Aorta (tissue), 5 donors: ENCODE measurements at regions not wholly inside any gene's neighbourhood (a gene's known extent, or its start where the extent isn't known, plus 50 kb on each side); places are given as distances from the start of the nearest gene placed in this dataset.
"Not testable (repeated sequence)": the region's sequence is repeated elsewhere in the genome, so short reads cannot be mapped to it uniquely, and the experiment has no call there.

ENCODE experiments used
- ATAC-seq: fragments of 200-7000 bp; cut with Tn5 transposase; one replicate; pipeline ENCODE4 v1.9.1; 2022; ENCODE audit warnings: moderate library complexity; ENCODE audit not compliant: low FRiP score
- DNase-seq, 2 donors: peaks; one replicate each; pipeline ENCODE4 v3.0.0-alpha.2; 2020
- H3K27ac ChIP-seq, 2 donors: one replicate each; pipeline ENCODE4 v1.5.1; 2013; ENCODE audit warnings: low read length in 2 of 2, mild to moderate bottlenecking in 2 of 2, moderate library complexity in 2 of 2, control low read depth in 1 of 2, inconsistent platforms in 1 of 2, low read depth in 1 of 2
- H3K27me3 ChIP-seq, 2 donors: one replicate each; pipeline ENCODE4 v1.6.1; 2013; ENCODE audit warnings: control low read depth in 1 of 2, low read length in 1 of 2, mild to moderate bottlenecking in 1 of 2, moderate library complexity in 1 of 2; ENCODE audit not compliant: insufficient read depth in 2 of 2, control insufficient read depth in 1 of 2
- H3K36me3 ChIP-seq, 2 donors: one replicate each; pipeline ENCODE4 v1.6.1; 2013; ENCODE audit warnings: control low read depth in 1 of 2, low read length in 1 of 2, mild to moderate bottlenecking in 1 of 2; ENCODE audit not compliant: insufficient read depth in 2 of 2, control insufficient read depth in 1 of 2
- H3K4me1 ChIP-seq, 2 donors: one replicate each; pipeline ENCODE4 v1.6.1; 2013; ENCODE audit warnings: low read length in 2 of 2, control low read depth in 1 of 2, mild to moderate bottlenecking in 1 of 2, moderate library complexity in 1 of 2; ENCODE audit not compliant: insufficient read depth in 2 of 2, control insufficient read depth in 1 of 2
- H3K4me3 ChIP-seq, 2 donors: one replicate each; pipeline ENCODE4 v1.5.1; 2013; ENCODE audit warnings: low read length in 2 of 2, control low read depth in 1 of 2, mild to moderate bottlenecking in 1 of 2
- H3K9me3 ChIP-seq: one replicate; pipeline ENCODE4 v1.6.1; 2013; ENCODE audit warnings: mild to moderate bottlenecking, low read length; ENCODE audit not compliant: control insufficient read depth
- WGBS, 2 donors: extraction: QIAGEN DNeasy Blood & Tissue Kit; methylation state at CpG; one replicate each; pipeline ENCODE4 v1.1.7; 2013; 5-methylcytosine and 5-hydroxymethylcytosine counted together
- intact Hi-C, 2 donors: fragments of 100-400 bp; cut with DNase I; formaldehyde crosslinking; loops; one replicate each; pipeline versions ENCODE4 v1.14.2 to v1.15.0; 2022
- donor health status: healthy with polysubstance abuse.
- donor health status: Bipolar disorder and iron deficiency.
- donor health status: DM: no; HTN: no; CAD: no.
- donor health status: DM: no; HTN: no; CAD: no.
- donor health status: DM: yes; HTN: yes; CAD: no.

DNA sequence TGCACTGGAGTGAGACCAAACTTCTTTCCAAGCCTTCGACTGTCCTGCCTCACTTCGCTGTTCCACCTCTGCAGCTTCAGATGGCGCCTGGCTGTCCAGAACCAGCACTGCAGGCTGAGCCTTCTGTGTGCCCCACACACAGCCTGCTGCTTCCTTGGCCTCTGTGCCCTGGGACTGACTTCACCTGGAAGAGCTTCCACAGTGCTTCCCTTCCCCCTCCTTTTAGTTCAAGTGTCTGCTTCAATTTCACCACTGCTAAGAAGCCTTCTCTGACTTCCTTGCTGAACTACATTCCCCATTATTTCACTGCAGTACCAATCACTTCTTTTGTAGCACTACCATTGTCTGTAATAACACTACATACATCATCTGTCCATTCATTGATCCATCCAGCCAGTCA, 315.1 kb upstream of the CHRNA7 start:
- H3K27ac ChIP-seq, H3K27me3 ChIP-seq, DNase-seq, H3K4me3 ChIP-seq, ATAC-seq, H3K4me1 ChIP-seq, H3K36me3 ChIP-seq, intact Hi-C loops, H3K9me3 ChIP-seq: not testable (repeated sequence)
- WGBS, 2 donors: 42% methylated on average over 2 of the region's 3 CpGs; no CpG with 5 or more reads in 1 of the 2 donors

DNA sequence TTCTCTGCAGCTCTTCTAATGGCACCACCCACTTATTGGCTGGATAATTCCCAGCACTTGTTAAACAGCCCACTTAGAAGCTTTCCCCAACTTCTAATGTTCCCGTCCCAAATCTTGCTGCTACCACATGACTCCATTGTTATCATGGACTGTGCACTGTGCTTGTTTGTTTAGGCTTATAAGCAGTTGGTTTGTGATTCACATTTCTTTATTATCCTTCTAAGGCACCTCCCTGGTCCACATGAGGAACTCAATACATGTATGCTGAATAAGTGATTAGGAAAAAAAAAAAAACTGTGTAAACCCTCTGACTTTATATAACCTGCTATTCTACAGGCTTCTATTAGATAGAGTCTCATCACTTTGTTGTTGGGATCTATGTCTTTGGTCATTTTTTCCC, 311.7 kb upstream of the CHRNA7 start:
- H3K27me3 ChIP-seq, DNase-seq, H3K4me1 ChIP-seq, H3K36me3 ChIP-seq, H3K4me3 ChIP-seq, H3K27ac ChIP-seq, ATAC-seq, intact Hi-C loops, H3K9me3 ChIP-seq: not testable (repeated sequence)
- 59% methylated on average over 1 of the region's 1 CpG; no CpG with 5 or more reads in 1 of the 2 donors for WGBS, 2 donors

DNA sequence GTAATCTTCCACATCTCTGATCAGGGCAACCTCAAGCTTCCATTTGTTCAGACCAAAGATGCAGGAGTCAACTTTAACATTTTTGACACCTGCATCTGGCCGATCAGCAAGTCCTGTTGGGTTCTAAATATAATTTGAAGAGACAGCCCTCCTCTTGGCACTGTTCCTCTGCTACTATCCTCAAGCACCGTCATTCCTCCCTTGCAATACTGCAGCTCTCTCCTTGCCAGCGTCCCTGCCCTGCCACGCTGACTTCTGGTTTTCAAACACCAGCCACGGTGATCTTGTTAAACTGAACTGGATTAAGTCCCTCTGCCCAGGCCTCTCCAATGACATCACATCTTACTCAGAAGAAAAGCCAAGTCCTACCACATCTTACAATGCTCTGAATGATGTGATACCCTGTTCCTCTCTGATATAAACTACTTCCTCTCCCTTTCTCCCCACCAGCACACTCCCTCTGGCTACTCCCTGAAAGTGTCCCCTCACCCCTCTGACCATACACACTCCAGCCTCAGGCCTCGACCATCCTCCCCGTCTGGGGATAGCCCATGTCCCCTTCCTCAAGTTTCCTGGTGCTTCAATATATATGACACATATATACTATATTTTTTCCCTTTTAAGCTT, 310.8 kb upstream of the CHRNA7 start:
- DNase-seq, H3K36me3 ChIP-seq, ATAC-seq, H3K4me3 ChIP-seq, H3K4me1 ChIP-seq, intact Hi-C loops, H3K9me3 ChIP-seq, H3K27me3 ChIP-seq, H3K27ac ChIP-seq: not testable (repeated sequence)
- 39 to 46% methylated on average over 6 to 7 of the region's 7 CpGs for WGBS, 2 donors

DNA sequence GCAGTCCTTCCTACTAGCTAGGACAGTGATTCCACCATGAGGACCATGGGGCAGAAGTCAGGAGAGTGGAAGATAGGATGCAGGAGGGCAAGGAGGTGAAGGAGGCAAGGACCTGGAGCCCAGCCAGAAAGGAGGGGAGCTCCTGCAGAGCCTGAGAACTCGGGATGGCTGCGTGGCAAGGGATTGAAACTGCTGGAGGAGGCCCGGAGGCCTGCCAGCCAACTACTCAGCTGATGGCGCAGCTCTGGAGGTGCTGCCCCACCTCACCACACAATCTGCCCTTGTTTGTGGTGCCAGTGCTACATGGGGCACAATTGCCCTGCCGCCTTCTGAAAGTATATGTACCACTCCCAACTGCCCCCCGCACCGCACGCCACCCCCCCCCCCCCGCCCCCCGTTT, 307.3 kb upstream of the CHRNA7 start:
- H3K4me3 ChIP-seq, DNase-seq, H3K36me3 ChIP-seq, H3K9me3 ChIP-seq, intact Hi-C loops, H3K27ac ChIP-seq, H3K4me1 ChIP-seq, H3K27me3 ChIP-seq, ATAC-seq: not testable (repeated sequence)
- WGBS, 2 donors: 87 to 88% methylated on average over 9 to 10 of the region's 10 CpGs

DNA sequence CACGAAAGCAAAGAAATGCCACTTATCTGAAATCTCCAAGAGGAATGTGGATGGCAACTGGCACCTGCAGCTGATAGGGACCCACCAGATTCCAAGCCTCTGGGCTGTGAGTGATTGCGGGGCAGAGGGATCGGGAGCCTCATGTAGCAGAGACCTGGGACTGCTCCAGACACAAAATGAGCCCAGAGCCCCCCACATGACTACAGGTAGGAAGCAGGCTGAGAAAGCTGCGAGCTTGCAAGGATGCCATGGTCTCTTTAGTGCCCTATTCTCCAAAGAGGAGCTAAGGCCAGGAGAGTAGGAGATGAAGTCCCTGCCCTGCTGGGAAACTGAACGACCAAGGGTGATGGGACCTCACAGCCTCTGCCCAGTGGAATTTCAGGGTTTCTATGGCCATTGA, 305.4 kb upstream of the CHRNA7 start:
- H3K4me3 ChIP-seq, DNase-seq, ATAC-seq, H3K4me1 ChIP-seq, H3K27ac ChIP-seq, H3K27me3 ChIP-seq, intact Hi-C loops, H3K36me3 ChIP-seq, H3K9me3 ChIP-seq: not testable (repeated sequence)
- 69 to 78% methylated on average over 5 of the region's 5 CpGs for WGBS, 2 donors

DNA sequence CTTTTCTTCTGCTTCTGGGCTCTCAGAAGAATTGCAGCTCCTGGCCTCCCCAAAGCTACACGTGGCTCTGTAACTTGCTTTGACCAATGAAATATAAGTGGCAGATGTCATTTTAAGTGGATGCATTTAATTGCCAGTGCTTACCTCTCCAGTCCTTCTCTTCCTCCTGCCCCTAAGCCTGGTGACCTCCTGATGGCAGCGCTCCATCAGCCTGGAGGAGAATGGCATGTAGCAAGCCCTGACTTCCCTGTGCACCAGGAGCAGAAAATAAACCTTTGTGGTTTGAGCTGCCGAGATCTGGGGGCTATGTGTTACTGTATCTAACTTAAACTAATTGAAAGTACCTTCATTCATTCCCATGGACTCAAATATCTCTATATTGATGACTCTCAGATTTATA, 304.7 kb upstream of the CHRNA7 start:
- ATAC-seq, intact Hi-C loops, H3K27me3 ChIP-seq, H3K4me3 ChIP-seq, H3K27ac ChIP-seq, H3K9me3 ChIP-seq, H3K4me1 ChIP-seq, DNase-seq, H3K36me3 ChIP-seq: not testable (repeated sequence)
- 60 to 74% methylated on average over 3 of the region's 3 CpGs for WGBS, 2 donors

DNA sequence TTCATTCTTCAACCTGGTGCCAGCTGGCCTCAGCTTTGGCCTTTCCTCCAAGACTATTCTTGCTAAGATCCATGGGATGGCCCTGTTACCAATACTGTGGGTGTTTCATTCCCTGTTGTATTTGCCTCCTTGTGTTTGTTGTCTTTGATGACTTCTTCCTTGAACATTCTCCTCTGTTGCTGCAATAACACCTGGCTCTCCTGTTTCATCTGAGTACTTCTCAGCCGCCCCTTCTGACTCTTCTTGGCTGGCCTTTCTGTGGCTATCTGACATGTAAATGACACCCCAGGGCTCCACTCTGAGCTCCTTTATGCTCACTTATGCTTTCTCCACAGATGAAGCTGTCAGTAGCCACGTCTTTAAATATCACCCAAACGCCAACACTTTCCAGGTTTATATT, 302.7 kb upstream of the CHRNA7 start:
- DNase-seq (no peak), ATAC-seq (no peak)
- Histone ChIP-seq H3K4me3 (no peak overlapping the region), H3K27me3 (no peaks in the 10 kb centered on the region), H3K4me1 (no peaks in the 10 kb centered on the region), H3K9me3 (peaks cover 8% of the 10 kb centered on the region), H3K36me3 (no peaks in the 10 kb centered on the region), H3K27ac (no peak overlapping the region)
- 62 to 64% methylated on average over 3 of the region's 3 CpGs for WGBS, 2 donors
- intact Hi-C loops: no loop called here

DNA sequence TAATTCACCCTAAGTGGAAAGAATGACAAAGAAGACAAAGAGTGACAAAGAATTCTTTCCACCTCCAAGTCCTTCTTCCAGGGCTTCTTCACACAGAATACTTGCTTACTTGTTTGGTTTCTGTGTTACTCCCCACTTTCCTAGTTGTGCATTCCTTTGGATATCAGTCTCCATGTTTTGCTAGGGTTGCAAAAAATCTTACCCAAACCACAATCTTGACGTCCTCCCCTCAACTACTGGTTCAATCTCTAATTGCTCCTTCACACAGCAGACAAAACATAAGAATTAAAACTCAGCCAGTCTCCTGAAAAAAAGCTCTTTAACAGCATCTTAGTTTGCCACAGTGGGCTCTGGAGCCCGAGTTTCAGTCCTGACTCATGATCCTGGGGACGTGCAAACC, 297.6 kb upstream of the CHRNA7 start:
- Histone ChIP-seq H3K27ac (no peak overlapping the region), H3K27me3 (no peaks in the 10 kb centered on the region), H3K36me3 (no peaks in the 10 kb centered on the region), H3K4me1 (no peaks in the 10 kb centered on the region), H3K4me3 (no peak overlapping the region), H3K9me3 (peaks cover 6% of the 10 kb centered on the region)
- ATAC-seq (no peak), DNase-seq (no peak)
- intact Hi-C loops: no loop called here
- 51% methylated on average over 3 of the region's 3 CpGs for WGBS, 2 donors

DNA sequence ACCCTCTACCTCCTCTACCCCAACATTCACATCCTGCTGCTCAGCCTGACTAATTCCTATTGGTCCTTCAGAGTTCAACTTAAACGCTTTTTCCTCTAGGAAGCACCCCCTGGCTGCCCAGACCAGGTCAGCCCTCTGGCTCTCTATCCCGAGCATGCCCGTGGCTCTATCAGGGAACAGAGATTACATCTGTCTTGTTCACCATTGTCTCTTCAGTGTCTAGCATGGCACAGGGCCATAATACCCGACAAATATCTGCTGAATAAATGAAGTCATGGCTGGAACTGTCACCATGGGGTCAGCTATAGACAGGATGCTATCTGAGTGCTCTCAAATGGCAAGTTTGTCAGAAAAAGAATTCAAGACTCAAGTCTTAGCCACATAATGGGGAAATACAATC, 296.9 kb upstream of the CHRNA7 start:
- Histone ChIP-seq H3K27me3 (no peaks in the 10 kb centered on the region), H3K4me1 (no peaks in the 10 kb centered on the region), H3K27ac (no peak overlapping the region), H3K36me3 (no peaks in the 10 kb centered on the region), H3K4me3 (no peak overlapping the region), H3K9me3 (peaks cover 5% of the 10 kb centered on the region)
- DNase-seq: no peak
- no peak for ATAC-seq
- intact Hi-C loops: no loop called here
- WGBS, 2 donors: 67 to 82% methylated on average over 4 of the region's 4 CpGs
